HG03045 (cell line): ENCODE measurements at regions not wholly inside any gene's neighbourhood (a gene's known extent, or its start where the extent isn't known, plus 50 kb on each side); places are given as distances from the start of the nearest gene placed in this dataset.
"Not testable (repeated sequence)": the region's sequence is repeated elsewhere in the genome, so short reads cannot be mapped to it uniquely, and the experiment has no call there.

Experiments used
- ATAC-seq: cut with Tn5 transposase; IDR thresholded peaks from one replicate; pipeline ENCODE4 v1.9.1; 2021; ENCODE audit warnings: mild to moderate bottlenecking, moderate library complexity; ENCODE audit not compliant: unreplicated experiment

GRCh38 chr4:189619441-189620250 lies 321.0 kb upstream of the FRG1 start:
- ATAC-seq: not testable (repeated sequence)

GRCh38 chr4:189622574-189622973 lies 318.1 kb upstream of the FRG1 start:
- ATAC-seq: not testable (repeated sequence)

- ATAC-seq: not testable (repeated sequence)
Measured at GRCh38 chr4:189627041-189627440, 313.6 kb upstream of the FRG1 start.

- ATAC-seq: not testable (repeated sequence)
Measured at GRCh38 chr4:189629733-189630132, 310.9 kb upstream of the FRG1 start.

GRCh38 chr4:189630913-189631567 lies 309.6 kb upstream of the FRG1 start:
- ATAC-seq: peak; percentile 57

- not testable (repeated sequence) for ATAC-seq
Measured at GRCh38 chr4:189631568-189631916, 309.1 kb upstream of the FRG1 start.

GRCh38 chr4:189650436-189650835 lies 290.2 kb upstream of the FRG1 start:
- not testable (repeated sequence) for ATAC-seq

GRCh38 chr4:189653130-189653653 lies 287.5 kb upstream of the FRG1 start:
- not testable (repeated sequence) for ATAC-seq

GRCh38 chr4:189653983-189654382 lies 286.7 kb upstream of the FRG1 start:
- not testable (repeated sequence) for ATAC-seq

GRCh38 chr4:189654396-189654795 lies 286.3 kb upstream of the FRG1 start:
- not testable (repeated sequence) for ATAC-seq

- not testable (repeated sequence) for ATAC-seq
Measured at GRCh38 chr4:189655817-189656216, 284.9 kb upstream of the FRG1 start.

- ATAC-seq: no peak
Measured at GRCh38 chr4:189656641-189657040, 284.0 kb upstream of the FRG1 start.

- ATAC-seq: not testable (repeated sequence)
Measured at GRCh38 chr4:189658259-189658658, 282.4 kb upstream of the FRG1 start.

- not testable (repeated sequence) for ATAC-seq
Measured at GRCh38 chr4:189658831-189659230, 281.8 kb upstream of the FRG1 start.

- ATAC-seq: no peak
Measured at GRCh38 chr4:189659287-189659686, 281.4 kb upstream of the FRG1 start.

GRCh38 chr4:189660722-189661360 lies 279.8 kb upstream of the FRG1 start:
- no peak for ATAC-seq

- ATAC-seq: no peak
Measured at GRCh38 chr4:189664693-189665250, 275.9 kb upstream of the FRG1 start.

- ATAC-seq: not testable (repeated sequence)
Measured at GRCh38 chr4:189665712-189666305, 274.9 kb upstream of the FRG1 start.

- ATAC-seq: not testable (repeated sequence)
Measured at GRCh38 chr4:189667386-189667785, 273.3 kb upstream of the FRG1 start.

GRCh38 chr4:189697675-189698245 lies 242.9 kb upstream of the FRG1 start:
- ATAC-seq: not testable (repeated sequence)
